ENCODE measurements at regions not wholly inside any gene's neighbourhood (a gene's known extent, or its start where the extent isn't known, plus 50 kb on each side); places are given as distances from the start of the nearest gene placed in this dataset.

DNA sequence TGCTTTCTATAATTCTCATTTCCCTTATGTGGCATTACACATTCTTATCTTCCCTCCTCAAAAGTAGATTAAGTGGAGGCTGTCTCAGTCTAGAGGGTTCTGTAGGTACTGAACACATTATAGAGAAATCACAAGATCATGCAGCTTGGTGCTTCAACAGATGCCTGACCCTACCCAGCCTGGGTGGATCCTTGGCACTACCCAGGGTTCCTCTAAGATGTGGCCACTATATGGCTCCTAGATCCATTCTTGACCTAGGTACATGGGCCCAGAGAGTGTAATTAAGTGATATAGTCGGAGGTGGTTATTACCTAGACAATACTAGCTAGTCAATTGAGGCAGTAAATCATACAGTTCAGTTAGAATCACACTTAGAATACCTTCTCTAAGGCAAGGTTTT is 213.9 kb downstream of the AKAP7 start:
- FAIRE-seq (no peak), ATAC-seq (no peak), DNase-seq (ENCODE audit: low read depth in 1 of 2, low spot score in 1 of 2) (no peak)
- Histone ChIP-seq H3K4me1 (no peaks in the 10 kb centered on the region), H3K4me2 (no peak overlapping the region), H3K27ac (no peak overlapping the region), H3K4me3 (no peak overlapping the region), H3K9me3 (no peaks in the 10 kb centered on the region)
- POLR2A ChIA-PET, result no interaction called here
- CTCF ChIA-PET, result no interaction called here
- no peak for TF ChIP-seq CHD4 (IDR thresholded peaks at IDR 0.05; ENCODE audit: borderline replicate concordance)
- no peak for TF ChIP-seq TFCP2L1 (CRISPR knock-in tag; IDR thresholded peaks at IDR 0.05)
- TF ChIP-seq, protein P1, sequence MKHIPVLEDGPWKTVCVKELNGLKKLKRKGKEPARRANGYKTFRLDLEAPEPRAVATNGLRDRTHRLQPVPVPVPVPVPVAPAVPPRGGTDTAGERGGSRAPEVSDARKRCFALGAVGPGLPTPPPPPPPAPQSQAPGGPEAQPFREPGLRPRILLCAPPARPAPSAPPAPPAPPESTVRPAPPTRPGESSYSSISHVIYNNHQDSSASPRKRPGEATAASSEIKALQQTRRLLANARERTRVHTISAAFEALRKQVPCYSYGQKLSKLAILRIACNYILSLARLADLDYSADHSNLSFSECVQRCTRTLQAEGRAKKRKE (CRISPR knock-in tag; IDR thresholded peaks at IDR 0.05; ENCODE audit: low read depth), result no peak
- 8% methylated on average over 1 of the region's 1 CpG for WGBS (ENCODE audit: missing lambda C conversion rate)

DNA sequence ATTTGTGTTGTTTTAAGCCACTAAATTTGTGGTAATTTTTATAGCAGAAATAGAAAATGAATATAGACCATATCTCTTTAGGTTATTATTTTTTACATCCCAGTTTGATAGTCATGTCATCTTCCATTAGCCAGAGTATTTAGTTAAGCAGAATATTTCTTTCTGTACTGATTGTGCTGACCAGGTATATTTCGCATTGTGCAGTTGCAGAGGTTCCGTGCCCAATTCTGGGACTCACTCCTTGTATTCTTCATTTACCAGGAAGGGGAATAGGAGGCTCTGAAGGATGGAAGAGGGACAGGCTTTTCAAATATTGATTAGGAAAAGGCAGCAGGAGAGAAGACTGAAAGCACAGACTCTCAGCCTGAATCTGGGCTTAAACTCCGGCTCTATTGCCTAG is 217.8 kb downstream of the AKAP7 start:
- H3K4me1 ChIP-seq, result no peaks in the 10 kb centered on the region
- H3K9me3 ChIP-seq, result no peaks in the 10 kb centered on the region
- CTCF ChIA-PET, result interaction anchor here (1.1 kb wide), 1 partner anchor 181 kb away, joined by 3 read pairs; no protein-coding TSS in a partner anchor
- FAIRE-seq, result no peak
- no peak overlapping the region for H3K4me3 ChIP-seq
- WGBS (ENCODE audit: missing lambda C conversion rate), result 86% methylated on average over 3 of the region's 3 CpGs
- DNase-seq (ENCODE audit: low read depth in 1 of 2, low spot score in 1 of 2), result no peak
- no peak overlapping the region for H3K27ac ChIP-seq
- no peak overlapping the region for H3K4me2 ChIP-seq
- no peak for TF ChIP-seq SMC3 (IDR thresholded peaks at IDR 0.05)
- peak; percentile 43 for TF ChIP-seq MAFK (IDR thresholded peaks at IDR 0.05; ENCODE audit: partially characterized antibody)
- ATAC-seq, result no peak
- POLR2A ChIA-PET, result no interaction called here

DNA sequence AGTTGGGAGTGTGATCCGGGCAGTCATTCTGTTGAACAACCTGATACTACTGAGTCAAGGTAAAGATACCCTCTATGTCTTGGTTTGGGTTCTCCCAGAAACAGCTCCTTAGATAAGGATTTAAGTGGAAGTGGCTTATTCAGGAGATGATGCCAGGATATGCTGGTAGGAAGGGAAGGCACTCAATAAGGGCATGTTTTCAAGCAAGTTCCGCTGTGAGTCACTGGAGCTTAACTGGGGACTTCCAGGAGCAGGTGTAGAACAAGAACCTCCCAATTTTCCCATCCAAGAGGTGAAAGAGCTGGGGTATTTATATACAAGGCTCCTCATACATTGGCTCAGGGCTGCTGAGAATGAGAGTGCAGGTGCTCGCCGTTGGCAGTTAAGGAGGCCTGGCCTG is 218.6 kb downstream of the AKAP7 start:
- H3K4me2 ChIP-seq, result no peak overlapping the region
- no peaks in the 10 kb centered on the region for H3K4me1 ChIP-seq
- ChIA-PET POLR2A (no interaction called here), CTCF (interaction anchor here (1.1 kb wide), 1 partner anchor 180 kb away, joined by 3 read pairs; no protein-coding TSS in a partner anchor)
- ATAC-seq (no peak), FAIRE-seq (no peak), DNase-seq (ENCODE audit: low read depth in 1 of 2, low spot score in 1 of 2) (no peak)
- no peak overlapping the region for H3K4me3 ChIP-seq
- no peak for TF ChIP-seq CHD2 (IDR thresholded peaks at IDR 0.05; ENCODE audit: low read length, partially characterized antibody)
- WGBS (ENCODE audit: missing lambda C conversion rate), result 84% methylated on average over 4 of the region's 4 CpGs
- H3K9me3 ChIP-seq, result no peaks in the 10 kb centered on the region
- no peak overlapping the region for H3K27ac ChIP-seq

DNA sequence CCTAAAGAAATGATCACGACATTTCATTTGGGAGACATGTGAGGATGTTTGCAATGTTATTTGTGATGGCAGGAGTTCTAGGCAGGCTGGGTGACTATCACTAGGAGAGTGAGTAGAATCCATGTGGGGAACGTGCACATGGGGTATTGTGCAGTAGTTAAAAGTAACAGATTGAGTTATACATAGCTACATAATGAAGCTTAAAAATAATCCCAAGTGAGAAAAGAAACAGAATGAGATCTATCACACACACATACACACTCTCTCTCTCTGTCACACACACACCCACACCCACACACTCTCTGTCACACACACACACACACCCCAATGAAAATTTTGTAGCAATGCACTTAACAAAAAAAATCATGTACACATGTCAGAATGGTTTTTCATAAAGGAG is 218.7 kb upstream of the ARG1 start:
- DNase-seq (ENCODE audit: low read depth in 1 of 2, low spot score in 1 of 2), result no peak
- CTCF ChIA-PET, result interaction anchor here (1.1 kb wide), 1 partner anchor 180 kb away, joined by 3 read pairs; no protein-coding TSS in a partner anchor
- Histone ChIP-seq H3K9me3 (no peaks in the 10 kb centered on the region), H3K4me3 (no peak overlapping the region), H3K4me2 (no peak overlapping the region), H3K27ac (no peak overlapping the region), H3K4me1 (no peaks in the 10 kb centered on the region)
- TF ChIP-seq, protein P2, sequence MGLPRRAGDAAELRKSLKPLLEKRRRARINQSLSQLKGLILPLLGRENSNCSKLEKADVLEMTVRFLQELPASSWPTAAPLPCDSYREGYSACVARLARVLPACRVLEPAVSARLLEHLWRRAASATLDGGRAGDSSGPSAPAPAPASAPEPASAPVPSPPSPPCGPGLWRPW (IDR thresholded peaks at IDR 0.05), result no peak
- TF ChIP-seq RNF2 (IDR thresholded peaks at IDR 0.05; ENCODE audit: borderline replicate concordance, low read depth), result no peak
- TF ChIP-seq GATA3 (IDR thresholded peaks at IDR 0.05; ENCODE audit: borderline replicate concordance), result no peak
- TF ChIP-seq CEBPB (IDR thresholded peaks at IDR 0.05), result no peak
- no peak for TF ChIP-seq SREBF2 (IDR thresholded peaks at IDR 0.05)
- TF ChIP-seq HEYL (CRISPR knock-in tag; IDR thresholded peaks at IDR 0.05), result no peak
- no peak for TF ChIP-seq POLR2A (IDR thresholded peaks at IDR 0.05; ENCODE audit: low read length)
- no peak for TF ChIP-seq TFCP2L1 (CRISPR knock-in tag; IDR thresholded peaks at IDR 0.05)
- TF ChIP-seq, protein P3, sequence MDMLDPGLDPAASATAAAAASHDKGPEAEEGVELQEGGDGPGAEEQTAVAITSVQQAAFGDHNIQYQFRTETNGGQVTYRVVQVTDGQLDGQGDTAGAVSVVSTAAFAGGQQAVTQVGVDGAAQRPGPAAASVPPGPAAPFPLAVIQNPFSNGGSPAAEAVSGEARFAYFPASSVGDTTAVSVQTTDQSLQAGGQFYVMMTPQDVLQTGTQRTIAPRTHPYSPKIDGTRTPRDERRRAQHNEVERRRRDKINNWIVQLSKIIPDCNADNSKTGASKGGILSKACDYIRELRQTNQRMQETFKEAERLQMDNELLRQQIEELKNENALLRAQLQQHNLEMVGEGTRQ (IDR thresholded peaks at IDR 0.05), result no peak
- TF ChIP-seq FOSB (CRISPR knock-in tag; IDR thresholded peaks at IDR 0.05), result no peak
- TF ChIP-seq ZNF302 (CRISPR knock-in tag; IDR thresholded peaks at IDR 0.05), result no peak
- TF ChIP-seq MYC (IDR thresholded peaks at IDR 0.05; ENCODE audit: borderline replicate concordance, low read length), result no peak
- 62% methylated on average over 2 of the region's 2 CpGs for WGBS (ENCODE audit: missing lambda C conversion rate)
- no peak for FAIRE-seq
- no peak for ATAC-seq
- POLR2A ChIA-PET, result no interaction called here

DNA sequence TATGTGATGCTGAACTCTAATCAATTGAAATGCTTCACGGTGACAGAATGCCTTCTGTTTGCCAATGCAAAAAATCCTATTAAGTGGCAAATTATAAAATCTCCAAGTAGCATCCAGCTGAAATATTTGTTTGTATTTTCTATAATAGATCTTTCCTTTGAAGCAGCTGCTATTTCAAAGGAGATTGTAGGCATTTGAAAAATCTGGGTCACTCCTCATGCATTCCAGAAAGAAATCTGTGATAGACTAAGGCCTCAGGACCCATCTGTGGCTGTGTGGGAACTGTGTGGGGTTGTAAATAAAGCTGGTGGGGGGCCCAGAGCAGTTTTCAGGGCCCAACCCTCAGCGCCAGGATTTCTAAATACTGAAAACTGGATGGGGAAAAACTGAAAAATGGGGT is 216.9 kb upstream of the ARG1 start:
- POLR2A ChIA-PET, result no interaction called here
- no peaks in the 10 kb centered on the region for H3K9me3 ChIP-seq
- TF ChIP-seq, protein P1 (CRISPR knock-in tag; IDR thresholded peaks at IDR 0.05; ENCODE audit: low read depth), result no peak
- no peak for TF ChIP-seq CBX8 (IDR thresholded peaks at IDR 0.05)
- WGBS (ENCODE audit: missing lambda C conversion rate), result 46% methylated on average over 2 of the region's 2 CpGs
- FAIRE-seq (no peak), ATAC-seq (no peak), DNase-seq (ENCODE audit: low read depth in 1 of 2, low spot score in 1 of 2) (no peak)
- peaks cover 3% of the 10 kb centered on the region; the same call in 2 of the 3 replicates for H3K4me1 ChIP-seq
- H3K27ac ChIP-seq, result no peak overlapping the region
- CTCF ChIA-PET, result no interaction called here
- H3K4me3 ChIP-seq, result no peak overlapping the region
- H3K4me2 ChIP-seq, result no peak overlapping the region

Data from A549 (cell line).